HEK293 (cell line): ENCODE measurements at regions not wholly inside any gene's neighbourhood (a gene's known extent, or its start where the extent isn't known, plus 50 kb on each side); places are given as distances from the start of the nearest gene placed in this dataset.

Experiments used
- CTCF ChIA-PET: fragments of 350-600 bp; formaldehyde crosslinking; extraction: SDS; loops from one replicate; lab custom pipeline; 2021; ENCODE audit warnings: antibody characterized with exemption; lab: Yijun Ruan, JAX
- POLR2A ChIA-PET: fragments of 300-600 bp; formaldehyde crosslinking; extraction: SDS; loops from one replicate; lab custom pipeline; 2020; ENCODE audit warnings: antibody characterized with exemption, inconsistent platforms; lab: Yijun Ruan, JAX
- H3K27ac ChIP-seq: fragments of 200-500 bp; sonication (Bioruptor generic); 2 replicates; pipeline ENCODE4 v1.5.1; 2014; ENCODE audit warnings: low read depth, low read length, control low read depth, inconsistent platforms; ENCODE audit errors: extremely low read depth
- H3K36me3 ChIP-seq, 2 experiments: fragments of 200-500 bp in 1 of 2; sonication (Bioruptor generic) in 1 of 2; 1 replicate in 1 of 2; 2 replicates in 1 of 2; pipeline ENCODE4 v1.5.1; 2014 to 2017; ENCODE audit warnings: inconsistent platforms in 2 of 2, low read length in 2 of 2; ENCODE audit not compliant: control insufficient read depth in 2 of 2, insufficient read depth in 1 of 2
- H3K4me1 ChIP-seq: fragments of 200-500 bp; sonication (Bioruptor generic); 2 replicates; pipeline ENCODE4 v1.5.1; 2014; ENCODE audit warnings: mild to moderate bottlenecking, low read length, inconsistent platforms; ENCODE audit not compliant: control insufficient read depth, insufficient read depth
- H3K4me3 ChIP-seq: 2 replicates; pipeline ENCODE4 v1.5.1; 2011; ENCODE audit warnings: low read depth, mild to moderate bottlenecking, control low read depth, low read length, moderate library complexity
- H3K9me3 ChIP-seq: fragments of 200-500 bp; sonication (Bioruptor generic); 2 replicates; pipeline ENCODE4 v1.5.1; 2014; ENCODE audit warnings: low read depth, low read length, inconsistent platforms; ENCODE audit not compliant: control insufficient read depth, insufficient read depth
- GLIS1 ChIP-seq: fragments of 450-650 bp; formaldehyde crosslinking; IDR thresholded peaks from 2 replicates; pipeline ENCODE4 v1.5.1; 2016; ENCODE audit warnings: missing biosample characterization, missing genetic modification characterization
- OSR2 ChIP-seq: fragments of 450-650 bp; formaldehyde crosslinking; IDR thresholded peaks from 2 replicates; pipeline ENCODE4 v1.5.1; 2016; ENCODE audit warnings: missing biosample characterization, missing genetic modification characterization
- SCRT1 ChIP-seq: fragments of 450-650 bp; formaldehyde crosslinking; IDR thresholded peaks from 2 replicates; pipeline ENCODE4 v1.5.1; 2016; ENCODE audit warnings: missing biosample characterization, missing genetic modification characterization, borderline replicate concordance
- ZNF112 ChIP-seq: fragments of 450-650 bp; formaldehyde crosslinking; IDR thresholded peaks from 2 replicates; pipeline ENCODE4 v1.5.0; 2017; ENCODE audit warnings: missing biosample characterization, missing genetic modification characterization
- ZNF140 ChIP-seq: fragments of 450-650 bp; formaldehyde crosslinking; IDR thresholded peaks from 2 replicates; pipeline ENCODE4 v1.5.1; 2016; ENCODE audit warnings: missing biosample characterization, missing genetic modification characterization
- ZNF146 ChIP-seq: fragments of 450-650 bp; formaldehyde crosslinking; IDR thresholded peaks from 2 replicates; pipeline ENCODE4 v1.5.1; 2016; ENCODE audit warnings: missing biosample characterization, missing genetic modification characterization
- ZNF19 ChIP-seq: fragments of 450-650 bp; formaldehyde crosslinking; IDR thresholded peaks from 2 replicates; pipeline ENCODE4; 2016; ENCODE audit warnings: missing biosample characterization, missing genetic modification characterization, low read depth
- ZNF404 ChIP-seq: fragments of 450-650 bp; formaldehyde crosslinking; IDR thresholded peaks from 2 replicates; pipeline ENCODE4 v1.5.1; 2017; ENCODE audit warnings: missing biosample characterization, missing genetic modification characterization
- ZNF514 ChIP-seq: fragments of 450-650 bp; formaldehyde crosslinking; IDR thresholded peaks from 2 replicates; pipeline ENCODE4 v1.5.1; 2016; ENCODE audit warnings: missing biosample characterization, missing genetic modification characterization
- ZNF521 ChIP-seq: fragments of 450-650 bp; formaldehyde crosslinking; IDR thresholded peaks from 2 replicates; pipeline ENCODE4 v1.5.1; 2017; ENCODE audit warnings: missing biosample characterization, mild to moderate bottlenecking, missing genetic modification characterization
- ZNF548 ChIP-seq: fragments of 450-650 bp; formaldehyde crosslinking; IDR thresholded peaks from 2 replicates; pipeline ENCODE4 v1.5.1; 2016; ENCODE audit warnings: missing biosample characterization, missing genetic modification characterization
- ZNF560 ChIP-seq: fragments of 450-650 bp; formaldehyde crosslinking; IDR thresholded peaks from 2 replicates; pipeline ENCODE4 v1.5.1; 2017; ENCODE audit warnings: missing biosample characterization, missing genetic modification characterization, borderline replicate concordance
- ZNF585B ChIP-seq: fragments of 450-650 bp; formaldehyde crosslinking; IDR thresholded peaks from 2 replicates; pipeline ENCODE4 v1.5.1; 2016; ENCODE audit warnings: missing biosample characterization, missing genetic modification characterization
- ZNF596 ChIP-seq: fragments of 450-650 bp; IDR thresholded peaks from 2 replicates; pipeline ENCODE4 v1.5.0; 2018; ENCODE audit warnings: missing biosample characterization, mild to moderate bottlenecking, missing genetic modification characterization, moderate library complexity
- ZNF624 ChIP-seq: fragments of 450-650 bp; formaldehyde crosslinking; IDR thresholded peaks from 2 replicates; pipeline ENCODE4 v1.5.1; 2017; ENCODE audit warnings: missing biosample characterization, missing genetic modification characterization
- ZNF670 ChIP-seq: fragments of 450-650 bp; formaldehyde crosslinking; IDR thresholded peaks from 2 replicates; pipeline ENCODE4 v1.5.1; 2016; ENCODE audit warnings: missing biosample characterization, missing genetic modification characterization, low read depth
- ZNF701 ChIP-seq: fragments of 450-650 bp; formaldehyde crosslinking; IDR thresholded peaks from 2 replicates; pipeline ENCODE4 v1.5.1; 2016; ENCODE audit warnings: missing biosample characterization, missing genetic modification characterization
- ZNF76 ChIP-seq: fragments of 450-650 bp; formaldehyde crosslinking; IDR thresholded peaks from 2 replicates; pipeline ENCODE4; 2016; ENCODE audit warnings: low read depth, missing biosample characterization, missing genetic modification characterization, borderline replicate concordance
- ZNF777 ChIP-seq: fragments of 450-650 bp; formaldehyde crosslinking; IDR thresholded peaks from 2 replicates; pipeline ENCODE4 v1.5.1; 2017; ENCODE audit warnings: missing biosample characterization, missing genetic modification characterization, borderline replicate concordance
- TF ChIP-seq, protein P1 (sequence below): fragments of 450-650 bp; formaldehyde crosslinking; IDR thresholded peaks from 2 replicates; pipeline ENCODE4 v1.5.1; 2016; ENCODE audit warnings: missing biosample characterization, missing genetic modification characterization
- TF ChIP-seq, protein P2 (sequence below): fragments of 450-650 bp; formaldehyde crosslinking; IDR thresholded peaks from 2 replicates; pipeline ENCODE4 v1.5.1; 2017; ENCODE audit warnings: missing biosample characterization, missing genetic modification characterization
- TF ChIP-seq, protein P3 (sequence below): fragments of 450-650 bp; IDR thresholded peaks from 2 replicates; pipeline ENCODE4 v1.5.1; 2018; ENCODE audit warnings: missing biosample characterization, missing genetic modification characterization
- TF ChIP-seq, protein P4 (sequence below): fragments of 450-650 bp; formaldehyde crosslinking; IDR thresholded peaks from 2 replicates; pipeline ENCODE4 v1.5.1; 2016; ENCODE audit warnings: missing biosample characterization, missing genetic modification characterization
- TF ChIP-seq, protein P5 (sequence below): fragments of 450-650 bp; formaldehyde crosslinking; IDR thresholded peaks from 2 replicates; pipeline ENCODE4 v1.5.1; 2016; ENCODE audit warnings: missing biosample characterization, missing genetic modification characterization

DNA sequence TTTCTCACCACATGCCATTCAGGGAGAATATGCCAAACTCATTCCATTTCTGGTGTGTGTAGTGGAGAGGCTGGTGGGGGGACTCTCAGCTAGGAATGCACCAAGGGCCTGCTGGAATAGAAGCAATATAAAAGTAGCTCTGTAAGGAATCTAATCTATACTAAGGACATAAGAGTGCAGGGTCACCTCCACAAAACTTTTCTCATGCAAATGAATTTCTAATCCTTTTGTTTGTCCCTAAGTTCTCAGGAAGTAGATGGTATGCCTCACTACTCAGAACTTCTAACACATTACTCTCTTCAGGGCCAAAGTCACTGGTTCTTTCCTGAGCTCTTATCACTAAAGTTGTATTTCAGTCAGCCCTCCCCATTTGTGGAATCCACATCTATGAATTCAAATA, 427.2 kb downstream of the C6orf118 start (continued):
- TF ChIP-seq, protein P1, sequence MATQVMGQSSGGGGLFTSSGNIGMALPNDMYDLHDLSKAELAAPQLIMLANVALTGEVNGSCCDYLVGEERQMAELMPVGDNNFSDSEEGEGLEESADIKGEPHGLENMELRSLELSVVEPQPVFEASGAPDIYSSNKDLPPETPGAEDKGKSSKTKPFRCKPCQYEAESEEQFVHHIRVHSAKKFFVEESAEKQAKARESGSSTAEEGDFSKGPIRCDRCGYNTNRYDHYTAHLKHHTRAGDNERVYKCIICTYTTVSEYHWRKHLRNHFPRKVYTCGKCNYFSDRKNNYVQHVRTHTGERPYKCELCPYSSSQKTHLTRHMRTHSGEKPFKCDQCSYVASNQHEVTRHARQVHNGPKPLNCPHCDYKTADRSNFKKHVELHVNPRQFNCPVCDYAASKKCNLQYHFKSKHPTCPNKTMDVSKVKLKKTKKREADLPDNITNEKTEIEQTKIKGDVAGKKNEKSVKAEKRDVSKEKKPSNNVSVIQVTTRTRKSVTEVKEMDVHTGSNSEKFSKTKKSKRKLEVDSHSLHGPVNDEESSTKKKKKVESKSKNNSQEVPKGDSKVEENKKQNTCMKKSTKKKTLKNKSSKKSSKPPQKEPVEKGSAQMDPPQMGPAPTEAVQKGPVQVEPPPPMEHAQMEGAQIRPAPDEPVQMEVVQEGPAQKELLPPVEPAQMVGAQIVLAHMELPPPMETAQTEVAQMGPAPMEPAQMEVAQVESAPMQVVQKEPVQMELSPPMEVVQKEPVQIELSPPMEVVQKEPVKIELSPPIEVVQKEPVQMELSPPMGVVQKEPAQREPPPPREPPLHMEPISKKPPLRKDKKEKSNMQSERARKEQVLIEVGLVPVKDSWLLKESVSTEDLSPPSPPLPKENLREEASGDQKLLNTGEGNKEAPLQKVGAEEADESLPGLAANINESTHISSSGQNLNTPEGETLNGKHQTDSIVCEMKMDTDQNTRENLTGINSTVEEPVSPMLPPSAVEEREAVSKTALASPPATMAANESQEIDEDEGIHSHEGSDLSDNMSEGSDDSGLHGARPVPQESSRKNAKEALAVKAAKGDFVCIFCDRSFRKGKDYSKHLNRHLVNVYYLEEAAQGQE (tag by site-specific recombination), result no peak
- no peak for TF ChIP-seq ZNF624 (tag by site-specific recombination)
- no peak for TF ChIP-seq ZNF76 (tag by site-specific recombination)
- TF ChIP-seq, protein P2, sequence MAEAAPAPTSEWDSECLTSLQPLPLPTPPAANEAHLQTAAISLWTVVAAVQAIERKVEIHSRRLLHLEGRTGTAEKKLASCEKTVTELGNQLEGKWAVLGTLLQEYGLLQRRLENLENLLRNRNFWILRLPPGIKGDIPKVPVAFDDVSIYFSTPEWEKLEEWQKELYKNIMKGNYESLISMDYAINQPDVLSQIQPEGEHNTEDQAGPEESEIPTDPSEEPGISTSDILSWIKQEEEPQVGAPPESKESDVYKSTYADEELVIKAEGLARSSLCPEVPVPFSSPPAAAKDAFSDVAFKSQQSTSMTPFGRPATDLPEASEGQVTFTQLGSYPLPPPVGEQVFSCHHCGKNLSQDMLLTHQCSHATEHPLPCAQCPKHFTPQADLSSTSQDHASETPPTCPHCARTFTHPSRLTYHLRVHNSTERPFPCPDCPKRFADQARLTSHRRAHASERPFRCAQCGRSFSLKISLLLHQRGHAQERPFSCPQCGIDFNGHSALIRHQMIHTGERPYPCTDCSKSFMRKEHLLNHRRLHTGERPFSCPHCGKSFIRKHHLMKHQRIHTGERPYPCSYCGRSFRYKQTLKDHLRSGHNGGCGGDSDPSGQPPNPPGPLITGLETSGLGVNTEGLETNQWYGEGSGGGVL (tag by site-specific recombination), result no peak
- no peak for TF ChIP-seq ZNF548 (tag by site-specific recombination)
- TF ChIP-seq ZNF560, result no peak
- TF ChIP-seq GLIS1 (tag by site-specific recombination), result no peak
- TF ChIP-seq ZNF777 (tag by site-specific recombination), result no peak
- no peak for TF ChIP-seq ZNF112 (tag by site-specific recombination)
- TF ChIP-seq, protein P3, sequence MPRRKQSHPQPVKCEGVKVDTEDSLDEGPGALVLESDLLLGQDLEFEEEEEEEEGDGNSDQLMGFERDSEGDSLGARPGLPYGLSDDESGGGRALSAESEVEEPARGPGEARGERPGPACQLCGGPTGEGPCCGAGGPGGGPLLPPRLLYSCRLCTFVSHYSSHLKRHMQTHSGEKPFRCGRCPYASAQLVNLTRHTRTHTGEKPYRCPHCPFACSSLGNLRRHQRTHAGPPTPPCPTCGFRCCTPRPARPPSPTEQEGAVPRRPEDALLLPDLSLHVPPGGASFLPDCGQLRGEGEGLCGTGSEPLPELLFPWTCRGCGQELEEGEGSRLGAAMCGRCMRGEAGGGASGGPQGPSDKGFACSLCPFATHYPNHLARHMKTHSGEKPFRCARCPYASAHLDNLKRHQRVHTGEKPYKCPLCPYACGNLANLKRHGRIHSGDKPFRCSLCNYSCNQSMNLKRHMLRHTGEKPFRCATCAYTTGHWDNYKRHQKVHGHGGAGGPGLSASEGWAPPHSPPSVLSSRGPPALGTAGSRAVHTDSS (tag by site-specific recombination), result no peak

DNA sequence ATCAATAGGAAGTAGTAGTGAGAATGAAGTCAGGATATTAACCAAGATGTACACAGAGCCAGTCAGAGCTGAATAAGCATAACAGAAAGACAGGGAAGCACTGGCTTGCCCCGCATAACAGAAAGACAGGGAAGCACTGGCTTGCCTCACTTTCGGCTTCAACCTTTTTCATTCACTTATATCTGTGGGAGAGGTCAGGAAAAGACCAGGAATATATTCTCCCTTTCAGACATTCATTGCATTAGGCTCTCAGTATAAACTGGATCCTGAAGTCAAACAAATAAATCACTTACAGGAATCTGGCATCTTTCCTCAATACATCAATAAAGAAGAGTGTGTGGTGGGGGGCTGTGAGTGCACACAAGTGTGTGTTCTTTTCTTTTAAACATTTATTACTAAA, 437.6 kb downstream of the C6orf118 start:
- H3K9me3 ChIP-seq, result no peaks in the 10 kb centered on the region
- CTCF ChIA-PET, result no interaction called here
- POLR2A ChIA-PET, result no interaction called here
- TF ChIP-seq, protein P4, sequence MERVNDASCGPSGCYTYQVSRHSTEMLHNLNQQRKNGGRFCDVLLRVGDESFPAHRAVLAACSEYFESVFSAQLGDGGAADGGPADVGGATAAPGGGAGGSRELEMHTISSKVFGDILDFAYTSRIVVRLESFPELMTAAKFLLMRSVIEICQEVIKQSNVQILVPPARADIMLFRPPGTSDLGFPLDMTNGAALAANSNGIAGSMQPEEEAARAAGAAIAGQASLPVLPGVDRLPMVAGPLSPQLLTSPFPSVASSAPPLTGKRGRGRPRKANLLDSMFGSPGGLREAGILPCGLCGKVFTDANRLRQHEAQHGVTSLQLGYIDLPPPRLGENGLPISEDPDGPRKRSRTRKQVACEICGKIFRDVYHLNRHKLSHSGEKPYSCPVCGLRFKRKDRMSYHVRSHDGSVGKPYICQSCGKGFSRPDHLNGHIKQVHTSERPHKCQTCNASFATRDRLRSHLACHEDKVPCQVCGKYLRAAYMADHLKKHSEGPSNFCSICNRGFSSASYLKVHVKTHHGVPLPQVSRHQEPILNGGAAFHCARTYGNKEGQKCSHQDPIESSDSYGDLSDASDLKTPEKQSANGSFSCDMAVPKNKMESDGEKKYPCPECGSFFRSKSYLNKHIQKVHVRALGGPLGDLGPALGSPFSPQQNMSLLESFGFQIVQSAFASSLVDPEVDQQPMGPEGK (tag by site-specific recombination), result no peak
- TF ChIP-seq ZNF701 (tag by site-specific recombination), result no peak
- TF ChIP-seq, protein P5, sequence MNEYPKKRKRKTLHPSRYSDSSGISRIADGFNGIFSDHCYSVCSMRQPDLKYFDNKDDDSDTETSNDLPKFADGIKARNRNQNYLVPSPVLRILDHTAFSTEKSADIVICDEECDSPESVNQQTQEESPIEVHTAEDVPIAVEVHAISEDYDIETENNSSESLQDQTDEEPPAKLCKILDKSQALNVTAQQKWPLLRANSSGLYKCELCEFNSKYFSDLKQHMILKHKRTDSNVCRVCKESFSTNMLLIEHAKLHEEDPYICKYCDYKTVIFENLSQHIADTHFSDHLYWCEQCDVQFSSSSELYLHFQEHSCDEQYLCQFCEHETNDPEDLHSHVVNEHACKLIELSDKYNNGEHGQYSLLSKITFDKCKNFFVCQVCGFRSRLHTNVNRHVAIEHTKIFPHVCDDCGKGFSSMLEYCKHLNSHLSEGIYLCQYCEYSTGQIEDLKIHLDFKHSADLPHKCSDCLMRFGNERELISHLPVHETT (tag by site-specific recombination), result no peak
- TF ChIP-seq ZNF140, result no peak
- TF ChIP-seq ZNF514 (tag by site-specific recombination), result no peak
- TF ChIP-seq ZNF585B, result no peak
- TF ChIP-seq ZNF404, result no peak
- no peak for TF ChIP-seq ZNF19 (tag by site-specific recombination)
- TF ChIP-seq ZNF146, result no peak
- no peak for TF ChIP-seq ZNF596 (tag by site-specific recombination)
- no peak for TF ChIP-seq SCRT1 (tag by site-specific recombination)
- no peak for TF ChIP-seq OSR2 (tag by site-specific recombination)
- no peak for TF ChIP-seq ZNF521
- TF ChIP-seq ZNF670, result no peak
- TF ChIP-seq, protein P1 (tag by site-specific recombination), result no peak

More for the DNA sequence above, 437.6 kb downstream of the C6orf118 start:
- H3K36me3 ChIP-seq, result no peaks in the 10 kb centered on the region
- no peak overlapping the region for H3K4me3 ChIP-seq
- H3K4me1 ChIP-seq, result no peaks in the 10 kb centered on the region
- no peak overlapping the region for H3K27ac ChIP-seq
